ENCODE measurements at regions not wholly inside any gene's neighbourhood (a gene's known extent, or its start where the extent isn't known, plus 50 kb on each side); places are given as distances from the start of the nearest gene placed in this dataset.

DNA sequence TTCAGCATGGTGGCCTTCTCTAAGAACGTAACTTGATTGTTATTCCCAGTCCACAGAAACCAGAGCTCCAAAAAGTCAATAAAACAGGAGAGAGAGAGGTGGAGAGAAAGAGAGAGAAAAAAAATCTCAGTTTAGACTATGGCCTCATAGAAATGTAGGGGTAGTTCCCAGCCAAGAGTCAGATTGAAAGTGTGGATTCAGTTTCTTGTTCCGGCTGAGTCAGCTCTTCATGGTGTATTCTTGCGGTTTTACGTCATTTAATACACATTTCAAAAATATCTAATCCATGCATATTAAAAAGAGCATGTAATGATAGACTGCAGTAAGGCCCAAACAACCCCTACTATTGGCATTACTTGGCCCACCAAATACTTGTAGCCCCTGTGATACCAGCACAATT lies 303.9 kb downstream of the ETAA1 start:
- no peak for TF ChIP-seq POLR2AphosphoS5 (IDR thresholded peaks at IDR 0.05)
- TF ChIP-seq EP300 (IDR thresholded peaks at IDR 0.05; ENCODE audit: low read depth): no peak
- TF ChIP-seq POLR2A (IDR thresholded peaks at IDR 0.05): no peak
- TF ChIP-seq, protein P1, sequence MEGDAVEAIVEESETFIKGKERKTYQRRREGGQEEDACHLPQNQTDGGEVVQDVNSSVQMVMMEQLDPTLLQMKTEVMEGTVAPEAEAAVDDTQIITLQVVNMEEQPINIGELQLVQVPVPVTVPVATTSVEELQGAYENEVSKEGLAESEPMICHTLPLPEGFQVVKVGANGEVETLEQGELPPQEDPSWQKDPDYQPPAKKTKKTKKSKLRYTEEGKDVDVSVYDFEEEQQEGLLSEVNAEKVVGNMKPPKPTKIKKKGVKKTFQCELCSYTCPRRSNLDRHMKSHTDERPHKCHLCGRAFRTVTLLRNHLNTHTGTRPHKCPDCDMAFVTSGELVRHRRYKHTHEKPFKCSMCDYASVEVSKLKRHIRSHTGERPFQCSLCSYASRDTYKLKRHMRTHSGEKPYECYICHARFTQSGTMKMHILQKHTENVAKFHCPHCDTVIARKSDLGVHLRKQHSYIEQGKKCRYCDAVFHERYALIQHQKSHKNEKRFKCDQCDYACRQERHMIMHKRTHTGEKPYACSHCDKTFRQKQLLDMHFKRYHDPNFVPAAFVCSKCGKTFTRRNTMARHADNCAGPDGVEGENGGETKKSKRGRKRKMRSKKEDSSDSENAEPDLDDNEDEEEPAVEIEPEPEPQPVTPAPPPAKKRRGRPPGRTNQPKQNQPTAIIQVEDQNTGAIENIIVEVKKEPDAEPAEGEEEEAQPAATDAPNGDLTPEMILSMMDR (IDR thresholded peaks at IDR 0.05): no peak
- in situ Hi-C loops (cut with MboI; ENCODE audit: low pct_ligation_motif_present in 1 of 4, low pct_unique_long_range_greater_than_20kb in 1 of 4, low sequenced_read_pairs in 3 of 4) (no loop called here), intact Hi-C loops (cut with DNase I; ENCODE audit: low total_unique reads) (loop anchor here (10.0 kb wide), 1 partner anchor 1766 kb away; no protein-coding TSS in a partner anchor)
- 85 to 89% methylated on average over 4 of the region's 4 CpGs for WGBS, 2 donors (ENCODE audit: low coverage in 1 of 2)
- H3K4me1 ChIP-seq: no peaks in the 10 kb centered on the region
- no peak overlapping the region for H3K27ac ChIP-seq
- H3K9me3 ChIP-seq: no peaks in the 10 kb centered on the region
- DNase-seq: no peak
- H3K4me3 ChIP-seq: no peak overlapping the region
- no peaks in the 10 kb centered on the region for H3K36me3 ChIP-seq
- no peaks in the 10 kb centered on the region for H3K27me3 ChIP-seq

DNA sequence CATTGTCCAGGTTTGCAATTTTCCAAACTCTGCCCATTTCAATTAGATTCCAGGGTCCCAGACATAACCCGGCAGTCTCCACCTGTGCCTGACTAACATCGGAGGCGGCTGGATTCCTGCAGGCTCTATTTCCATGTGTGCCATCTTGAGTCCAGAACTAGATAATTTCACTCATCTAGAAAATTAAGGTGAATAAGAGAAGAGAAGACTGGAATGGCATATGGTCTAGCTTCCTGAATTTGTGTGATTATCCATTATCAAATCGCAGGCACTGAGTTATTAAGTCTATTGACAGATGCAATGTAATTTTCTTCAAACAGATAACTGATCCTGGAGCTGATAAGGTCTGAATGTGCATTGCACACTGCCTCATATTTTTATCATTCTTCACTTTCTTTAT lies 305.2 kb downstream of the ETAA1 start:
- Histone ChIP-seq H3K9me3 (no peaks in the 10 kb centered on the region), H3K27me3 (no peaks in the 10 kb centered on the region), H3K27ac (no peak overlapping the region), H3K36me3 (no peaks in the 10 kb centered on the region), H3K4me3 (no peak overlapping the region), H3K4me1 (no peaks in the 10 kb centered on the region)
- in situ Hi-C loops (cut with MboI; ENCODE audit: low pct_ligation_motif_present in 1 of 4, low pct_unique_long_range_greater_than_20kb in 1 of 4, low sequenced_read_pairs in 3 of 4): no loop called here
- DNase-seq: no peak
- WGBS, 2 donors (ENCODE audit: low coverage in 1 of 2): 81 to 82% methylated on average over 4 of the region's 4 CpGs
- TF ChIP-seq POLR2A (IDR thresholded peaks at IDR 0.05) (no peak), POLR2AphosphoS5 (IDR thresholded peaks at IDR 0.05) (no peak), EP300 (IDR thresholded peaks at IDR 0.05; ENCODE audit: low read depth) (no peak)
- TF ChIP-seq, protein P1 (IDR thresholded peaks at IDR 0.05): no peak
- intact Hi-C loops (cut with DNase I; ENCODE audit: low total_unique reads): loop anchor here (10.0 kb wide), 1 partner anchor 1767 kb away; no protein-coding TSS in a partner anchor

DNA sequence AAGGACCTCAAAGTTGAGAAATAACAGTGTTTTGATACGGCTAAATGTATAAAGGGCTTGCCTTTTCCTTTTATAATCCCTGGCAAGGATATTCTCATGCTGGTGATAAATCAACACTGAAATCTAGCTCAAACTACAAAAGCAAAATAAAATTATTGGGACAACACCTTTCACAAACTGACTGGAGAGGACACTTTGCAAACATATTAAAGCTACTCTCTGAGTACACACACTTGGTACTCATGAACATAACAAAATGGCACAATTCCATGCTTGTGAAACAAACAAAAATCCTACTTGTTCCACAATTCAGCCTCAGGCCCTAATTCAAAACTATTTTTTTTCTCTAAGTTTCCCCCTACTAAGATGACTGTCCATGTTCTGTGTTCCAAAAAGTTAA lies 305.8 kb downstream of the ETAA1 start:
- Histone ChIP-seq H3K4me1 (no peaks in the 10 kb centered on the region), H3K27me3 (no peaks in the 10 kb centered on the region), H3K27ac (no peak overlapping the region), H3K4me3 (no peak overlapping the region), H3K36me3 (no peaks in the 10 kb centered on the region), H3K9me3 (no peaks in the 10 kb centered on the region)
- intact Hi-C loops (cut with DNase I; ENCODE audit: low total_unique reads): loop anchor here (10.0 kb wide), 1 partner anchor 1768 kb away; no protein-coding TSS in a partner anchor
- no peak for DNase-seq
- WGBS, 2 donors (ENCODE audit: low coverage in 1 of 2): 43 to 71% methylated on average over 1 of the region's 1 CpG
- in situ Hi-C loops (cut with MboI; ENCODE audit: low pct_ligation_motif_present in 1 of 4, low pct_unique_long_range_greater_than_20kb in 1 of 4, low sequenced_read_pairs in 3 of 4): no loop called here
- TF ChIP-seq POLR2AphosphoS5 (IDR thresholded peaks at IDR 0.05) (no peak), EP300 (IDR thresholded peaks at IDR 0.05; ENCODE audit: low read depth) (no peak)

DNA sequence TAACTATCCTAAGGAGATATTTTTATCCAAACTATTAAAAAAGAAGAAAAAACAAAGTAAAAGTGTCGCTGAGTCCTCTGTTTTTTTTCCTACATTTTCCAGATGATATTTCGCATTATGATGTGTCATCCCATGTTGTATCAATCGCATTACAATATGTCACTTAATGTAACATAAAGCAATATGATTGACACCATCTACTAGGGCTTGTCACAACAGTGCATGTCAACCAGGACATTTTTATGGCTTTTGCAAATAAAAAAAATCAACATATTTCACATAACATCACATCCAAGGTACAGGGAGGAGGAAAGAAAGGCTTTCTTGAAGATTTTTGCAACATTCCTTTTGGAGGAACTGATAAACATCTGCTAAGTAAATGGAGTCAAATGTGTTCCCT lies 308.9 kb downstream of the ETAA1 start:
- Histone ChIP-seq H3K9me3 (no peaks in the 10 kb centered on the region), H3K4me1 (no peaks in the 10 kb centered on the region), H3K4me3 (no peak overlapping the region), H3K27ac (no peak overlapping the region), H3K27me3 (no peaks in the 10 kb centered on the region), H3K36me3 (no peaks in the 10 kb centered on the region)
- in situ Hi-C loops (cut with MboI; ENCODE audit: low pct_ligation_motif_present in 1 of 4, low pct_unique_long_range_greater_than_20kb in 1 of 4, low sequenced_read_pairs in 3 of 4) (no loop called here), intact Hi-C loops (cut with DNase I; ENCODE audit: low total_unique reads) (loop anchor here (10.0 kb wide), 1 partner anchor 1771 kb away; no protein-coding TSS in a partner anchor)
- DNase-seq: no peak
- no peak for TF ChIP-seq POLR2AphosphoS5 (IDR thresholded peaks at IDR 0.05)
- TF ChIP-seq EP300 (IDR thresholded peaks at IDR 0.05; ENCODE audit: low read depth): no peak
- TF ChIP-seq, protein P1 (IDR thresholded peaks at IDR 0.05): no peak
- no peak for TF ChIP-seq POLR2A (IDR thresholded peaks at IDR 0.05)
- 84 to 92% methylated on average over 3 of the region's 3 CpGs for WGBS, 2 donors (ENCODE audit: low coverage in 1 of 2)

DNA sequence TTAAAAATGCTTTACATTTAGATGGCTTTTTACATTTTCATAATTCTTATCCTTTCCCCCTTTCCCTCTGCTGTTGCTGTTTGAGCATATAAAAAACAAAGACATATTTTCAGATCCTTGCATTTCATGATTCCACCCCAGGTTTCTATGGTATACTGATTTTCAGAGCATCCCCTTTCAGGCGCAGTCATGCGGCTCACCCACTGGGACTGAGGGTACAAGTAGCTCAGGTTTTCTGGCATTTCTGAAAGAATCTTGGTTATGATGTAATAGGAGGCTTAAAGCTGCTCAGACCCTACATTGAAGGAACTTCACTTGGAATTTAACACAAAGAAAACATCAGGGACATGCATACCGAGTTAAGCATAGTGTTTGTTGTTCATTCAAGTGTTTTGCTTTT lies 310.8 kb downstream of the ETAA1 start:
- Histone ChIP-seq H3K4me1 (no peaks in the 10 kb centered on the region), H3K9me3 (no peaks in the 10 kb centered on the region), H3K36me3 (no peaks in the 10 kb centered on the region), H3K27me3 (no peaks in the 10 kb centered on the region), H3K4me3 (no peak overlapping the region), H3K27ac (no peak overlapping the region)
- no peak for DNase-seq
- in situ Hi-C loops (cut with MboI; ENCODE audit: low pct_ligation_motif_present in 1 of 4, low pct_unique_long_range_greater_than_20kb in 1 of 4, low sequenced_read_pairs in 3 of 4) (no loop called here), intact Hi-C loops (cut with DNase I; ENCODE audit: low total_unique reads) (loop anchor here (10.0 kb wide), 1 partner anchor 1773 kb away; no protein-coding TSS in a partner anchor)
- WGBS, 2 donors (ENCODE audit: low coverage in 1 of 2): 85 to 91% methylated on average over 3 of the region's 3 CpGs
- TF ChIP-seq EP300 (IDR thresholded peaks at IDR 0.05; ENCODE audit: low read depth): no peak
- TF ChIP-seq, protein P1 (IDR thresholded peaks at IDR 0.05): no peak
- TF ChIP-seq POLR2AphosphoS5 (IDR thresholded peaks at IDR 0.05): no peak
- TF ChIP-seq POLR2A (IDR thresholded peaks at IDR 0.05): no peak

Data from transverse colon (tissue), 4 donors.